ENCODE measurements at regions not wholly inside any gene's neighbourhood (a gene's known extent, or its start where the extent isn't known, plus 50 kb on each side); places are given as distances from the start of the nearest gene placed in this dataset.
"Not testable (repeated sequence)": the region's sequence is repeated elsewhere in the genome, so short reads cannot be mapped to it uniquely, and the experiment has no call there.

DNA sequence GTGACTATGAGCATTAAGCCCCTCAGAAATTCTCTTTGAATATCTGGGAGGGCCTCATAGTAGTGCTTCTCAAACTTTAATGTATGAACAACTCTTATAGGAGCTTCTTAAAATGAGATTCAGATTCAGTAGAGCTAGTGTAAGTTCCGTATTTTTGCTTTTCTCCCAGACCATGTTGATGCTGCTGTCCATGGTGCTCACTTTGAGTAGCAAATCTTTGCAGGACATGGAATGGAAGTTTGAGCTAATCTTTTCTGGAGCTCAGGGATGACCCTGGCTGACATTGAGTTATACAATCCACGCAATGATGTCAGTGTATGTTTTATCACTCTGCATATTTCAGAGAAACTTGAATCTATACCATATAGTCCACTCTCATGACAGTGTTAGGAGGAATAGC is 134.2 kb downstream of the OTOL1 start:
- peak; percentile 29 for DNase-seq (ENCODE audit: low read depth)
- TF ChIP-seq, protein P1, sequence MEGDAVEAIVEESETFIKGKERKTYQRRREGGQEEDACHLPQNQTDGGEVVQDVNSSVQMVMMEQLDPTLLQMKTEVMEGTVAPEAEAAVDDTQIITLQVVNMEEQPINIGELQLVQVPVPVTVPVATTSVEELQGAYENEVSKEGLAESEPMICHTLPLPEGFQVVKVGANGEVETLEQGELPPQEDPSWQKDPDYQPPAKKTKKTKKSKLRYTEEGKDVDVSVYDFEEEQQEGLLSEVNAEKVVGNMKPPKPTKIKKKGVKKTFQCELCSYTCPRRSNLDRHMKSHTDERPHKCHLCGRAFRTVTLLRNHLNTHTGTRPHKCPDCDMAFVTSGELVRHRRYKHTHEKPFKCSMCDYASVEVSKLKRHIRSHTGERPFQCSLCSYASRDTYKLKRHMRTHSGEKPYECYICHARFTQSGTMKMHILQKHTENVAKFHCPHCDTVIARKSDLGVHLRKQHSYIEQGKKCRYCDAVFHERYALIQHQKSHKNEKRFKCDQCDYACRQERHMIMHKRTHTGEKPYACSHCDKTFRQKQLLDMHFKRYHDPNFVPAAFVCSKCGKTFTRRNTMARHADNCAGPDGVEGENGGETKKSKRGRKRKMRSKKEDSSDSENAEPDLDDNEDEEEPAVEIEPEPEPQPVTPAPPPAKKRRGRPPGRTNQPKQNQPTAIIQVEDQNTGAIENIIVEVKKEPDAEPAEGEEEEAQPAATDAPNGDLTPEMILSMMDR (IDR thresholded peaks at IDR 0.05; ENCODE audit: insufficient read depth, low read depth, low read length, missing control alignments): no peak
- H3K4me3 ChIP-seq (ENCODE audit: low read length): no peak overlapping the region

- TF ChIP-seq, protein P1 (IDR thresholded peaks at IDR 0.05; ENCODE audit: insufficient read depth, low read depth, low read length, missing control alignments): no peak
- no peak overlapping the region for H3K4me3 ChIP-seq (ENCODE audit: low read length)
- DNase-seq (ENCODE audit: low read depth): no peak
These were observed 134.9 kb downstream of the OTOL1 start for GRCh38 chr3:161631536-161631935.

GRCh38 chr3:161637559-161637958 is 141.0 kb downstream of the OTOL1 start:
- DNase-seq (ENCODE audit: low read depth): peak; percentile 6
- TF ChIP-seq, protein P1 (IDR thresholded peaks at IDR 0.05; ENCODE audit: insufficient read depth, low read depth, low read length, missing control alignments): no peak
- H3K4me3 ChIP-seq (ENCODE audit: low read length): no peak overlapping the region

DNA sequence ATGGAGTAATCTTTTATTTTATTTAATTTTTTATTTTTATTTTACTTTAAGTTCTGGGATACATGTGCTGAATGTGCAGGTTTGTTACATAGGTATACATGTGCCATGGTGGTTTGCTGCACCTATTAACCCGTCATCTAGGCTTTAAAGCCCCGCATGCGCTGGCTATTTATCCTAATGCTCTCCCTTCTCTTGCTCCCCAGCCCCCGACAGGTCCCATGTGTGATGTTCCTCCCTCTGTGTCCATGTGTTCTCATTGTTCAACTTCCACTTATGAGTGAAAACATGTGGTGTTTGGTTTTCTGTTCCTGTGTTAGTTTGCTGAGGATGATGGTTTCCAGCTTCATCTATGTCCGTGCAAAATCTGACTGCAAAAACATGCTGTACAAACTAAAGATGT is 142.5 kb downstream of the OTOL1 start:
- H3K4me3 ChIP-seq (ENCODE audit: low read length); DNase-seq (ENCODE audit: low read depth): not testable (repeated sequence)

- DNase-seq (ENCODE audit: low read depth): no peak
- H3K4me3 ChIP-seq (ENCODE audit: low read length): no peak overlapping the region
These were observed 143.6 kb downstream of the OTOL1 start for GRCh38 chr3:161640181-161640580.

GRCh38 chr3:161641287-161641686 is 144.7 kb downstream of the OTOL1 start:
- H3K4me3 ChIP-seq (ENCODE audit: low read length): no peak overlapping the region
- DNase-seq (ENCODE audit: low read depth): no peak
- TF ChIP-seq, protein P1 (IDR thresholded peaks at IDR 0.05; ENCODE audit: insufficient read depth, low read depth, low read length, missing control alignments): no peak

More at GRCh38 chr3:161640181-161640580, 143.6 kb downstream of the OTOL1 start:
- TF ChIP-seq, protein P1 (IDR thresholded peaks at IDR 0.05; ENCODE audit: insufficient read depth, low read depth, low read length, missing control alignments): no peak

GRCh38 chr3:161644891-161645635 is 148.5 kb downstream of the OTOL1 start:
- TF ChIP-seq, protein P1 (IDR thresholded peaks at IDR 0.05; ENCODE audit: insufficient read depth, low read depth, low read length, missing control alignments): no peak
- no peak overlapping the region for H3K4me3 ChIP-seq (ENCODE audit: low read length)
- DNase-seq (ENCODE audit: low read depth): no peak

All from epithelial cell of esophagus (primary cell).